Omental fat pad (tissue), 3 donors: ENCODE measurements at regions not wholly inside any gene's neighbourhood (a gene's known extent, or its start where the extent isn't known, plus 50 kb on each side); places are given as distances from the start of the nearest gene placed in this dataset.

ENCODE experiments used
- ATAC-seq: fragments of 150-250 bp; one replicate; pipeline ENCODE4 v1.9.1; 2016; ENCODE audit warnings: mild to moderate bottlenecking, moderate library complexity; ENCODE audit not compliant: low FRiP score
- DNase-seq: peaks from one replicate; pipeline ENCODE4 v3.0.0-alpha.2; 2019; ENCODE audit warnings: low spot score
- CTCF ChIP-seq, 3 donors: fragments of 450-650 bp; IDR thresholded peaks; one replicate each; pipeline ENCODE4 v1.5.1; 2016 to 2017; ENCODE audit warnings: antibody characterized with exemption in 3 of 3, mild to moderate bottlenecking in 3 of 3, moderate library complexity in 2 of 3

- DNase-seq (no peak), ATAC-seq (no peak)
- no peak for TF ChIP-seq CTCF (IDR thresholded peaks at IDR 0.05)
These were observed 806.4 kb upstream of the FANCL start for GRCh38 chr2:59047373-59047995.

- no peak for ATAC-seq
- no peak for DNase-seq
- TF ChIP-seq CTCF (IDR thresholded peaks at IDR 0.05): no peak
These were observed 805.6 kb upstream of the FANCL start for GRCh38 chr2:59046401-59047372.

- TF ChIP-seq CTCF (IDR thresholded peaks at IDR 0.05): no peak
- no peak for DNase-seq
- ATAC-seq: no peak
These were observed 803.6 kb upstream of the FANCL start for GRCh38 chr2:59044736-59045135.

- DNase-seq (no peak), ATAC-seq (no peak)
- TF ChIP-seq CTCF (IDR thresholded peaks at IDR 0.05): no peak
These were observed 800.0 kb upstream of the FANCL start for GRCh38 chr2:59041139-59041538.

- ATAC-seq: no peak
- TF ChIP-seq CTCF (IDR thresholded peaks at IDR 0.05): no peak
- DNase-seq: no peak
These were observed 793.7 kb upstream of the FANCL start for GRCh38 chr2:59034837-59035236.

GRCh38 chr2:59034106-59034505 is 793.0 kb upstream of the FANCL start:
- DNase-seq (no peak), ATAC-seq (no peak)
- no peak for TF ChIP-seq CTCF (IDR thresholded peaks at IDR 0.05)
